Fibroblast of skin of back (primary cell): ENCODE measurements at regions not wholly inside any gene's neighbourhood (a gene's known extent, or its start where the extent isn't known, plus 50 kb on each side); places are given as distances from the start of the nearest gene placed in this dataset.
"Not testable (repeated sequence)": the region's sequence is repeated elsewhere in the genome, so short reads cannot be mapped to it uniquely, and the experiment has no call there.

Source experiments
- DNase-seq: peaks from one replicate; pipeline ENCODE4 v3.0.0-alpha.2; 2013

DNA sequence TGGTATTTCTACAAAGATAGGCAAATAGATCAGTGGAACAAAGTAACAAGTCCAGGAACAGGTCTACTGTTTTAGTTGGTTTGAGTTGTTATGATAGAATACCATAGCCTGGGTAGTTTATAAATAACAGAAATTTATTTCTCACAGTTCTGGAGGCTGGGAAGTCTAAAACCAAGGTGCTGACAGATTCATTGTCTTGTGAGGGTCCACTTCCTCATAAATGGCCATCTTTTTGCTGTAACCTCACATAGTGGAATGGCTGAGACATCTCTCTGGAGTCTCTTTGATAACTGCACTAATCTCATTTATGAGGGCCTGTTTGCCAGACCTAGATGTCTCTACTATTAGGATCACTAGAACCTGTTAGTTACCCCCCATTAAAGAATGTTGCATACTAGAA lies 152.3 kb upstream of the MYRIP start:
- DNase-seq, result no peak

DNA sequence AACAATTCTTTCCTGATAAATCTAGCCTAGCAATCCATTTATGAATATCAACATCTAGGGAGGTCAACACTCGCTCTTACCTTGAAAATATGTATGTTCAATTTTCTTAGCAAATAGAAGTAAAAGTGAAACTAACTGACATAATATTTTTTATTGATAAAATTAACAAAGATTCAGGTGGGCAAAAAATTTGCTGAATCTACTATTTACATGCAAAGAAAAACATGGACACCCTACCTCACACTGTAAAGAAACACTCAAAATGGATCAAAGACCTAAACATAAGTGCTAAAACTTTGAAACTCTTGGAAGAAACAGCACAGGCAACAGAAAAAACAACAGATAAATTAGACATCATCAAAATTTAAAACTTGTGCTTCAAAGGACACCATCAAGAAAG lies 151.6 kb upstream of the MYRIP start:
- no peak for DNase-seq

DNA sequence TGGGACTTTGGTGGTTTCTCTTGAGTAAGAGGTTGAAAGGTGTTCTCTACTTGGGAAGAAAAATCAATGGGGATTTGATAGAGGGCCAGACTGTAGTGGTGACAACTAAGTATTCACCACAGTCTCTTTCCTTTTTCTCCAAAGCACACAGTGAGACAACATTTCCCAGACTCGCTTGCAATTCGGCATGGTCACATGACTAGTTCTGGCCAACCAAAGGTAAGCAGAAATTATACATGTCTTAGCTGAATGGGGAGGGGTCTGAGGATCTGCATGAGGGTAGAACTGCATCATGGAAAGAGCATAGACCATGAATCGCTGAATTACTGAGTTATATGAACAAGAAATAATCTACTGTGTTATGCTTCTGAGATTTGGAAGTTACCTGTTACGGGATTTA lies 144.5 kb upstream of the MYRIP start:
- DNase-seq, result no peak

DNA sequence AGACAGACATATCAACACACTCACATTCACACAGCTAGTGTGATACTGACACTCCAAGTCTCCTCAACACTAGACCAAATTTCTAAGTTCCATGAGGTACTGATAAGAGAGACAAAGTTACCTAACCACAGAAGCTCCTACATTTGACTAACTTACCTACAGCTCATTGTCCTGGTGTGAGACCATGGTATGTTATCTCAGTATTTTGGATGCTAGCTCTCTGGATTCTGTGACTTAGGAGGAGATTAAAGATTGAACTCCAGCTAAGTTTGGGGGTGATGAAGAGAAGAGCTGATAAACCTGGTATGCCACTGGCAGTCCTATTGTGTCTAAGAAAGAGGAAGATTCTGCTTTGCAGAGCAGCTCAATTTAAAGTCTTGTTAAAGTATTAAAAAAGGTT lies 144.0 kb upstream of the MYRIP start:
- DNase-seq, result no peak

DNA sequence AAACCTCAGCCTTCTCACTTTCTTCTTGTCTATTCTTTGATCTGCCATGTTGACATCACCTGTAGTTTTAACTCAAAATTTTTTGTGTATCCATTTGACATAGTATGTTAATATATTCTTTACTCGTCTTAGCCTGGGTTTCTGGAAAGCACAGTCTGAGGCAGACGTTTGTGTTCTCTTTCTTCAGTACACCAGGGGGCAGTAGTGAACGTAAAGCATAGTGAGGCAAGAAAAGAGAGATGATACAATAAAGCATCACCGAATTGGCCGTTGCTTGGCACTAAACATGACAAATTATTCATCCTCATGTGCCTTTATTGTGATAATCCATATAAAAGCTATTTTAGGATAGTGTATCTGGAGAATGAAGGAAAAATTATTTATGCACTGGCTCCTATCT lies 141.0 kb upstream of the MYRIP start:
- DNase-seq, result peak; percentile 46

DNA sequence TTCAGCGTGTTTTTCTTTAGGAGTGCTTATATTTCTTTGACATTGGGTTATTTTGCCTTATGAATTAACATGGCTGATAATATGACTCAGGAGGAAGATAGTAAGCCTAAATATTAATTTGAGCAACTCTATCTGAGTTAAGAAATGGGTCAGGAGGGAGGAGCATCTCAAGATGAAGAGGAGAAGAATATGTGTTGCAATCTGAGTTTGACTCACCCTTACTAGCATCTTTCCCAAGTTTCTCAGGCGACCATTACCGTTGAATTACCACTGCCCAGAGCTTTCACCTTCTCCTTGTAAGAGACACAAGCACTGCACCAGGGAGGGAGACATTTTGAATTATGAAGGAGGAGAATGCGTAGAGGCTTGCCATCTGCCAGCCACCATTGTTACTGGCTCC lies 138.3 kb upstream of the MYRIP start:
- DNase-seq, result no peak

DNA sequence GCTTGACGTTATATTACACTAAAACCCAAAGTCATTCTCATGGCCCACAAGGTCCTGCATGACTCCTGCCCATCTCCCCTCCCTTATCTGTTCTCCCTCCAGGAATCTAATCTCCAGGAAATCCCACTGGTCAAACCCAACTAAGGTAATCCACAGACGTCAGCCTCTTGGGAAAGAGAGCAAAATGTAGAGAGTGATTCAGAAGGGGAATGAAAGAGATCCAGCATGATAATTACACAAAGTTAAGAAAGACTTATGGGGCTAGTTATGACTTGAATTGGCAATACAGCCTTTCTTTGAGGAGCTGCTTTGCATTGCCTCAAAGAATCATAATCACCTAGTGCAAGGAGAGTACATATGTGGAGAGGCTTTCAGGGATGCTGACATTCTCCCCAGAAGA lies 137.8 kb upstream of the MYRIP start:
- DNase-seq, result no peak

DNA sequence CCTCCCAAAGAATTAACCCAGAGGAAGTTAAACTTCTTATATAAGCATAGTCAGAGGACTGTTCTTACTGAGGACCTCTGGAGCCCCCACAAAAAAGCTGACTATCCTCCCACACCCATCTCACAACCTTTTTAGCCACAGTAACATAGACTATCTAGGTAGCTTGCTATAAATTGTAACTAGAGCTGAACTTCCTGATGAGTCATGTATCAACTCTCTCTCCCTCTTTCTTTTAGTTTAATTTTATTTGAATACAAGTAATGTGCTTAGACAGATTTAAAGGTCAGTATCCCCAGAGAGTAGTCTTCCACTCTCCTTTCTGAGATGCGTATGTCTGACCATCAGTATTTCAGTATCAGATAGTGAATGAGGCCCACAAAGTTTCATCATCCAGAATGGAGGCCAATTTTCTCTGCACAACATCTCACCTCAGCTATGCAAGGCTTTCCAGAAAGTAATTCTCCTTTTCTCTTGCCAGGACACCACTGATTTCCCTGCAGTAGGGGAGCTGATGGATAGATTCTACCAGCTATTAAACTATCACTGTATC lies 104.0 kb upstream of the MYRIP start:
- DNase-seq, result no peak

DNA sequence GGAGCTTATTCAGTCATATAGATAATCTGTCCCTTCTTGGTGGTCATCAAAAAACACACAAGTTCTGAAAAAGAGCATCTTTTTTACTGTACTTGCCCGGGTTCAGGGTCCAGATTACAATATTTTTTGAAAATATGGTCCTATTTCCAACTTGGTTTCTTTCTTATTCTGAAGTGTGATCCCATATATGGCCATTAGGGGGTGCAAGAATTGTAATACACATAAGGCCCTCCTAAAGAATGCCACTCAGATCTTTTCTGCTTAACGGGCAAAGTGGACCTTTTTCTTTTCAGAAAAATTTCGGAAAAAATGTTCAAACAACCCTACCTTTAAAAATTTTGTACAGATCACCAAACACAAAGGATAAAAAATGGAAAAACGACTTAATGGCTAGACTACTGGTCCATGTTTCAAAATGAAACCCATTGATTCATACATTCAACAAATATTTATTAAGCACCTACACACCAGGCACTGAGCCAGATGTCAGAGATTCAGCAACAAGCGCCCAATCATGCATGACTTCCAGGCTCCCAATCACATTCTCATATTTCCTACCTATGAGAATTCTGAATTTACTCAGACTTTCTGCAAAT lies 102.0 kb upstream of the MYRIP start:
- DNase-seq, result peak; percentile 42

DNA sequence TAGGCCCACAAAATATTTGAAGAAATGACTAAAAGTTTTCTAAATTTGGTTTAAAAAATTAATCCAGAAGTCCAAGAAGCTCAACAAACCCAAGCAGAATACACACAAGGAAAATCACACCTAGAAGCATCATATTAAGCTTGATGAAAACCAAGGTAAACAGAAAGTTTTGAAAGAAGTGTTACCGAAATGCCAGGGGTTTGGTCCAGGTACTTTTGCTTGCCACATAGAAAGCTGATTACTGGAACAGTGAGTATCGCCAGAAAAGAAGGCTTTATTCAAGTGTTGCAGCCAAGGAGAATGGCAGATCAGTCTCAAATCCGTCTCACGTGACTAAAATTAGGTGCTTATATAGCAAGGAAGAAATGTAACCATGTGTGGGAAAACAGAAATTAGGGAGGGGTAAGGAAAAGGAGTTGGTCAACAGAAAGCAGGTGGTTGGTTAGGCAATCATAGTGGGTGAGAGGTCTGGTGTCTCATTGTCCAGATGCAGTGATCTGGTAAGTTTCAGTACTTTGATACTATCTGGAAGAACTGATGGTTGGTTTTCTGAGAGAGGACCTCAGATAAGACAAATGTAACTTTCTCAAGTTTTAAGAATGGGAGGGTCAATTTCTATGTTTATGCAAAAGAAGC lies 96.9 kb upstream of the MYRIP start:
- DNase-seq, result no peak

DNA sequence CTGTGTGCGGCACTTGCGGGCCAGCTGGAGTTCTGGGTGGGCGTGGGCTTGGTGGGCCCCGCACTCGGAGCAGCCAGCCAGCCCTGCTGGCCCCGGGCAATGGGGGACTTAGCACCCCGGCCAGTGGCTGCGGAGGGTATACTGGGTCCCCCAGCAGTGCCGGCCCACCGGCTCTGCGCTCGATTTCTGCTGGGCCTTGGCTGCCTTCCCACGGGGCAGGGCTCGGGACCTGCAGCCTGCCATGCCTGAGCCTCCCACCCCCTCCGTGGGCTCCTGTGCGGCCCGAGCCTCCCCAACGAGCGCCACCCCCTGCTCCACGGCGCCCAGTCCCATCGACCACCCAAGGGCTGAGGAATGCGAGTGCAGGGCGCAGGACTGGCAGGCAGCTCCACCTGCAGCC lies 96.1 kb upstream of the MYRIP start:
- DNase-seq, result not testable (repeated sequence)

DNA sequence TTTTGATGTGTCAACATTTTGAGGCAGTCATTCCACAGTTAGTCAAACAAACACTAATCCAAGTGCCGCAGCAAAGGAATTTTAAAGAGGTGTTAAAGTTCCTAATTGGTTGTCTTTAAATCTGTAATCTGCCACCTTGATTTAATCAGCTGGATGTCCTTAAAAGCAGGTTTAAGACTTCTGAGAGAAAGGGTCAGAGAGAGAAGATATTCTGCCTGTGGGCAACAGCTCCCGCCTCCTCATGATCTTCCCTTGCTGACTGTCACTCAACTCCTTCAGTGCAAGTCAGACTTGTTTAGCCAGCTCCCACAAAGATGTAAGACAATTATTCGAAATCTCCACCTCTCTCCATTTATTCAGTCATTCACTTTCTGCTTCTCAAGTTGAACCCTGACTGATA lies 92.6 kb upstream of the MYRIP start:
- no peak for DNase-seq

DNA sequence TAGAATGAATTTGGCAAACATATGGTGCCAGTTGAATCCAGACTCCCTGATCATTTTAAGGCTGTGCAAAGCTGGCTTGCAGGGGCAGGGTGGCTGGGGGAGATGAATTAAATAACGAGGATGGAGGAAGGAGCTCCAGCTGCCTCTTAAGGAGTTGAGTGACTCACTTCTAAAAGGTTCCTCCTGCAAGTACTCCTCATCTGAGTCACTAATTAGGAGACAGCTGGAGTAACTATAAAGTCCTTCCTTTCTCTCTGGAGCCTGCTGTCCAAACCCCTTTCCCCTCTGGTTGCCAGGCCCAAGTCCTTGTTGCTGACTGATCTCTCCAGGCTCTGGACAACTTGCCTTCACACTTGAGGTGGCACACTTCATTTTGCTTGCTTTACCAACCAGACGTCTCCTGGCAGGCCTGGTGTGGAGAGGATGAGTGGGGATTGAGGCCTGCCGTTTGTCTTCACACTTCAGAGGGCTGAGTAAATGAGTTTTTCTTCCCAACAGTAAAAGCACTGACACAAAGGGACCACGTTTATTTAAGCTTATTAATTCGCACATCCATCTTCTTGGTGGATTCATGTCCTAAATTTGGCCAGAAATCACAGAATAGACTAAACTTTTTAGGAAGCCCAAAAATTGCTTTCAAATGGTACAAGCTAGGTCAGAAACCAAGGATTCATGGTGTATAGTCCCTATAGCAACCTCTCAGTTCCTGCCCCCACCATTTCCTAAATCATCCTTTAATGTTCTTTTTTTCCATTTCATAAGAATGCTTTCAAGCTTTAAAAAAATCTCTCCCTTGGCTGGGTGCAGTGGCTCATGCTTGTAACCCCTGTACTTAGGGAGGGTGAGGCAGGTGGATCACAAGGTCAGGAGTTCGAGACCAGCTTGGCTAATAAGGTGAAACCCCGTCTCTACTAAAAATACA lies 90.5 kb upstream of the MYRIP start:
- peak; percentile 76 for DNase-seq

DNA sequence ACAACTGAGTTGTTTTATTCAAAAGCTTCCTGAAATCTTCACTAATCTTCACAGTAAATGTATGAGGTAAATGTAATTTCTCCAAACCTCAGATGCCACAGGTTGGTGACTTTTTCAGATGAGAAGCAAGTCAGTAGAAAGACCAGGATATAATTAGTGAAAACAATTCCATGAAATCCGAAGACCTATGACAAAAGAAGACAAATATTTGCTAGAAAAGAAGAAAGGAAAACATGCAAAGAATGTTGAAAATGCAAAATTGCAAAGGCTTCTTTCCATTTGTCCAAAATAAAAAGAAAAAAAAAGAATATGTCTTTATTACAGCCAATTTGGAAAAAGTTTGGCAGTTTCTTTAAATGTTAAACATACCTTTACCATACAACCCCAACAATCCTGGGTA lies 88.3 kb upstream of the MYRIP start:
- peak; percentile 29 for DNase-seq

DNA sequence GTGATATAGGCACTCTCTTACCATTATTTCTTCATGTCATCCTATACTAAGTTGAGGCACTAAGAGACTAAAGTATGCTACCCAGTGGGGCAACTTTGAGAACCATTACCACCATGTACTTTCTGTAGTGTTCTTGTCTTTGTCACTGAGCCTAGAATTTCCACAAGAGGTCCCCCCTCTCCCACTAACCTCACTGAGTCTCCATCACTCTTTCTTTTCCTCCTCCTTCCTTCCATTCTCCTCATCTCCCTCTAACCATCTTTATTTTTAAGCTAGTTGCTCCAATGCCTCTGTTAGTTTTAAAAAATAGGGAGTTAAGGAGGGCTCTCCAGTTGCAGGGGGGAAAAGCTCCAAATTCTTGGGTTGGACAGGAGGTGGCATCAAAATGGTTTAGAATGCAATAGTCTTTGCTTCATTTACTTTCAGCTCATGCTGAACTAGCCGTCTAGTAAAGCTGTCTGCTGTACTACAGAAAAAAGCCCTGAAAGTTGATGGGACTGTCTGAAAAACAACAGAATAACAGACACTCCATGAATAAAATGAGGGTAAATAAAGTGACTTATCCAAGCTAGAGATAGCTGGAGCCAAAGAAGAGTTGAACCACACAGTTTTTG lies 85.1 kb upstream of the MYRIP start:
- DNase-seq, result no peak

DNA sequence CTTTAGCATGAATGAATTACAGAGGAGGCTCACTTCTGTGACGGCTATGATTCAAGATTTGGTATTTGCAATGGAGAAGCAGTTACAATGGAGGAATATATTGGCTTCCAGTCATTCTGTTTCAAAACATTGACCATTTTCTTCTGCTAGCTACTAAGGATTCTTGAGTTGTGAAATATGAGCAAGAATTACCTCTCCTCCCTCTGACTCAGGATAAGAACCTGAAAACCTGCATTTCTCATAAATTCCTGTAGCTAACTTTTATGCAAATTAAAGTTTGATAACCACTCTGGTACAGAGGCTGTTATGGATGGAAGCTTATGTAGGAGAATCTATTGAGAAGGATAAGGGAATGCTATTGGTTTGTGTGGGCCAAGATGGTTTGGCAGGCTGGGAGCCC lies 84.1 kb upstream of the MYRIP start:
- DNase-seq, result no peak

DNA sequence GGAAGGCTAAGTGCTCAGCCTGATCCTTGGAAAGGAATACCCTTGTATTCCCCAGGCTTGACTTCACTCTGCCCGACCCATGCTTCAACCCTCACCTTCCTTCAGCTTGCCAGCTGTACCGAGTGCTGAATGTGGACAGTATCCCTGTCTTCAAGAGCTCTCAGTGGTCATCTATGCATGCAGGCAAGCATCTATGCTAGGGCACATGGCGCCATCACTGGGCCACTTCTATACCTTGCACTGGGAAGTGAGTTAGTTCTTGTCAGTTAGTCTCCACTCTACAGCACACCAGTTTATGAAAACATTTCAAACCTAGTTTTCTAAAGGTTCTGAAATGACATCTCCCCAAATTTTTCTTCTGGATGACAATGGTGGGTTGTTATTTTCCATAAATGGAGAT lies 82.0 kb upstream of the MYRIP start:
- no peak for DNase-seq

DNA sequence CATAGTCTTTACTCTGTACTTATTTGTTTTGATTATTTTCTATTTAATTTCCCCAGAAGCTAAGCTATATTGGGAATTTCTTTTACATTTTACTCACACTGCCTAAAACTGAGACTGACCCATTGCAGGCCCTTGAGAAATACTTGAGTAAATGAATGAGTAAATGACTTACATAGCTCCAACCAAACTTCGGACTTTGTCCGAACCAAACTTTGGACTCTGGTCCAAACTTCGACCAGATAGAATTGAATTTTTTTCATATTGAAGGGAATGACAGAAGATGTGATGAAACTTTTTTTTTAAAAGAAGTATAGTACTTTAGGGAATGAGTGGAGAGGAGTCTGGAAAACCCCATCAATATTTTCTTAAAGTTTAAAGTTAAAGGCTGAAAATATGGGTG lies 75.6 kb upstream of the MYRIP start:
- no peak for DNase-seq

DNA sequence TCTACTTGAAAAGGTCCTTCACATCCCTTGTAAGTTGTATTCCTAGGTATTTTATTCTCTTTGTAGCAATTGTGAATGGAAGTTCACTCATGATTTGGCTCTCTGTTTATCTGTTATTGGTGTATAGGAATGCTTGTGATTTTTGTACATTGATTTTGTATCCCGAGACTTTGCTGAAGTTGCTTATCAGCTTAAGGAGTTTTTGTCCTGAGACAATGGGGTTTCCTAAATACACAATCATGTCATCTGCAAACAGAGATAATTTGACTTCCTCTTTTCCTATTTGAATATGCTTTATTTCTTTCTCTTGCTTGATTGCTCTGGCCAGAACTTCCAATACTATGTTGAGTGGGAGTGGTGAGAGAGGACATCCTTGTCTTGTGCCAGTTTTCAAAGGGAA lies 69.8 kb upstream of the MYRIP start:
- DNase-seq, result not testable (repeated sequence)

DNA sequence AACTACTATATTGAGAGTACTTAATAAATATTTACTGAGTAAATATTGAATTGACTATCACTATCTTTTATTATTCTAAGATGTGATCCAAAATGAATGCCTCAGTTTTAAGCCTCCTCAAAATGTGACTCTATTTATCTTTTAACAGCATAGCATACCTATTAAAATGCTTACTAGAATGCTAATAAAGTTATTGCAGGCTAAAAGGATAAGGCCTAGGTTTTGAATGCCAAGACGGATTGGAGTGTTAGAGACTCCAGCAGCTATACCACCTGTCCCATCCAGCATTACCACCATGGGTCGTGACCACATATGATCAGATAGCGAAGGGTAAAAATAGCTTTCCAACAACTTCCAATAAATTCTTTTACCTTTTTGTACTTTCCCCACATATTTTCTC lies 64.7 kb upstream of the MYRIP start:
- DNase-seq, result no peak

DNA sequence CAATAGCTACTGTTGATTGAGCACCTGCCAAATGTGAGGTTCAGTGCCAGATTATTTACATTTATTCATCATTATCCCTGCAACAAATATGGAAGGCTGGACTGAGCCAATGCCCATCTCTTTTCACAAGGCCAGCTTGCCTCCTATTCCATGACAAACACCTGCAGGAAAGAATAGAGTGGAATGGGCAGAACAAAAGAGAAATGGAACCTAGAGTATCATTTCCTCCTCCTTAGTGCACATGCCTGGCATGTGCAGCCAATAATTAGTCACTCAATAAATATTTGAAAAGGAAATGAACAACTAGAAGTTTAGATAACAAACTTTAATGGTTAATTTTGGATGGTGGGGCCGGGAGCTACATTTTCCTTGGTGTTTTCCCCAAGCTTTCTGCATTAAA lies 61.4 kb upstream of the MYRIP start:
- DNase-seq, result no peak

DNA sequence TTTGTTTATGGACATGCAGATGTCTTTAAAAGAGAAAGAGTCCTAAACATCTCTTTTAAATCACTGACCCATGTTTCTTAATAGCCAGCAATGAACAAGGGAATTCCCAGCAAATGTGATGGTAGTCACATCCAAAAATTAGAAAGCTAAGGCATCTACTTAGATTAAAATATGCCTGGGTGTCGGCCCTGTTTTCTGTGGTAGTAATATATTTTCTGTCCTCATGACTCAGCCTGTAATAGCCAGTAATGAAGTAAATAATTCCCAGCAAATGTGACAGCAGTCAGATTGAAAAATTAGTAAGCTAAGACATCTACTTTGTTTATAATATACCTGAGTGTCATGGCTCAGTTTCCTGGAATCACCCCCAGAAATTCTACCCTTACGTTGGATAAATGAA lies 60.6 kb upstream of the MYRIP start:
- no peak for DNase-seq

DNA sequence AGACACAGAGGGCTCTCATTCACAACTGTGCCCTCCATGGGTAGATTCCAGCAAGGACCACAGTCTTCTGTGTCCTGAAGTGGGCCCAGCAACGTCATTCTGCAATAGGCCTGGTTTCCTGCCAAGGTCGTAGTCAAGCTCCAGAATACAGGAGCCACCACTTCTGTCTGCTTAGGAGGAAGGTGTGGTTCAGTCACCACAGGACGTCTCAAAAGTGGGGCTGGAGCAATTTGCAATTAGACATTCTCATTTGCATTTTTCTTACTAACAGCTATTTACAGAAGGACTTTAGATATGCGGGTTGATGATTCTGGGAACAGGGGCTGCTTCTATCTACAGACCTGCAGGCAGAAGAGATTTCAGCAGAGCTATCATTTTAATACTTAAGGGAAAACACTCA lies 58.7 kb upstream of the MYRIP start:
- no peak for DNase-seq
